HEK293 (cell line): ENCODE measurements at regions not wholly inside any gene's neighbourhood (a gene's known extent, or its start where the extent isn't known, plus 50 kb on each side); places are given as distances from the start of the nearest gene placed in this dataset.

ENCODE experiments used
- CTCF ChIA-PET: fragments of 350-600 bp; formaldehyde crosslinking; extraction: SDS; loops from one replicate; lab custom pipeline; 2021; ENCODE audit warnings: antibody characterized with exemption; lab: Yijun Ruan, JAX
- POLR2A ChIA-PET: fragments of 300-600 bp; formaldehyde crosslinking; extraction: SDS; loops from one replicate; lab custom pipeline; 2020; ENCODE audit warnings: antibody characterized with exemption, inconsistent platforms; lab: Yijun Ruan, JAX
- H3K27ac ChIP-seq: fragments of 200-500 bp; sonication (Bioruptor generic); 2 replicates; pipeline ENCODE4 v1.5.1; 2014; ENCODE audit warnings: low read depth, low read length, control low read depth, inconsistent platforms; ENCODE audit errors: extremely low read depth
- H3K36me3 ChIP-seq, 2 experiments: fragments of 200-500 bp in 1 of 2; sonication (Bioruptor generic) in 1 of 2; 1 replicate in 1 of 2; 2 replicates in 1 of 2; pipeline ENCODE4 v1.5.1; 2014 to 2017; ENCODE audit warnings: inconsistent platforms in 2 of 2, low read length in 2 of 2; ENCODE audit not compliant: control insufficient read depth in 2 of 2, insufficient read depth in 1 of 2
- H3K4me1 ChIP-seq: fragments of 200-500 bp; sonication (Bioruptor generic); 2 replicates; pipeline ENCODE4 v1.5.1; 2014; ENCODE audit warnings: mild to moderate bottlenecking, low read length, inconsistent platforms; ENCODE audit not compliant: control insufficient read depth, insufficient read depth
- H3K4me3 ChIP-seq: 2 replicates; pipeline ENCODE4 v1.5.1; 2011; ENCODE audit warnings: low read depth, mild to moderate bottlenecking, control low read depth, low read length, moderate library complexity
- H3K9me3 ChIP-seq: fragments of 200-500 bp; sonication (Bioruptor generic); 2 replicates; pipeline ENCODE4 v1.5.1; 2014; ENCODE audit warnings: low read depth, low read length, inconsistent platforms; ENCODE audit not compliant: control insufficient read depth, insufficient read depth
- ELK4 ChIP-seq: IDR thresholded peaks from 2 replicates; pipeline ENCODE4 v1.6.1; 2011; ENCODE audit warnings: mild to moderate bottlenecking, low read depth, low read length, borderline replicate concordance
- GLI4 ChIP-seq: fragments of 450-650 bp; formaldehyde crosslinking; IDR thresholded peaks from 2 replicates; pipeline ENCODE4 v1.5.1; 2016; ENCODE audit warnings: missing biosample characterization, missing genetic modification characterization
- GLIS1 ChIP-seq: fragments of 450-650 bp; formaldehyde crosslinking; IDR thresholded peaks from 2 replicates; pipeline ENCODE4 v1.5.1; 2016; ENCODE audit warnings: missing biosample characterization, missing genetic modification characterization
- GLIS2 ChIP-seq: fragments of 450-650 bp; formaldehyde crosslinking; IDR thresholded peaks from 2 replicates; pipeline ENCODE4 v1.5.1; 2016; ENCODE audit warnings: missing biosample characterization, missing genetic modification characterization
- HIC1 ChIP-seq: fragments of 450-650 bp; formaldehyde crosslinking; IDR thresholded peaks from 2 replicates; pipeline ENCODE4 v1.5.1; 2016; ENCODE audit warnings: missing biosample characterization, missing genetic modification characterization
- KLF17 ChIP-seq: fragments of 450-650 bp; formaldehyde crosslinking; IDR thresholded peaks from 2 replicates; pipeline ENCODE4 v1.5.1; 2016; ENCODE audit warnings: missing biosample characterization, missing genetic modification characterization
- ZBTB21 ChIP-seq: fragments of 450-650 bp; formaldehyde crosslinking; IDR thresholded peaks from 2 replicates; pipeline ENCODE4 v1.5.1; 2017; ENCODE audit warnings: missing biosample characterization, missing genetic modification characterization
- ZFP3 ChIP-seq: fragments of 450-650 bp; formaldehyde crosslinking; IDR thresholded peaks from 2 replicates; pipeline ENCODE4 v1.5.1; 2016; ENCODE audit warnings: low read depth, missing biosample characterization, missing genetic modification characterization
- ZIC2 ChIP-seq: fragments of 450-650 bp; formaldehyde crosslinking; IDR thresholded peaks from 2 replicates; pipeline ENCODE4 v1.5.1; 2016; ENCODE audit warnings: missing biosample characterization, missing genetic modification characterization
- ZNF146 ChIP-seq: fragments of 450-650 bp; formaldehyde crosslinking; IDR thresholded peaks from 2 replicates; pipeline ENCODE4 v1.5.1; 2016; ENCODE audit warnings: missing biosample characterization, missing genetic modification characterization
- ZNF155 ChIP-seq: fragments of 450-650 bp; formaldehyde crosslinking; IDR thresholded peaks from 2 replicates; pipeline ENCODE4 v1.5.1; 2016; ENCODE audit warnings: missing biosample characterization, missing genetic modification characterization
- ZNF274 ChIP-seq, 2 experiments: fragments of 200-500 bp in 1 of 2; fragments of 450-650 bp in 1 of 2; sonication (Bioruptor generic) in 1 of 2; formaldehyde crosslinking in 1 of 2; IDR thresholded peaks; 2 replicates each; pipeline versions ENCODE4 v1.5.1 to v1.6.1; 2014 to 2016; ENCODE audit warnings: borderline replicate concordance in 1 of 2, inconsistent platforms in 1 of 2, low read length in 1 of 2, missing biosample characterization in 1 of 2, missing genetic modification characterization in 1 of 2
- ZNF292 ChIP-seq: fragments of 450-650 bp; formaldehyde crosslinking; IDR thresholded peaks from 2 replicates; pipeline ENCODE4 v1.5.1; 2016; ENCODE audit warnings: low read depth, missing biosample characterization, missing genetic modification characterization, borderline replicate concordance
- ZNF449 ChIP-seq: fragments of 450-650 bp; formaldehyde crosslinking; IDR thresholded peaks from 2 replicates; pipeline ENCODE4 v1.5.1; 2017; ENCODE audit warnings: missing biosample characterization, mild to moderate bottlenecking, missing genetic modification characterization, moderate library complexity
- ZNF560 ChIP-seq: fragments of 450-650 bp; formaldehyde crosslinking; IDR thresholded peaks from 2 replicates; pipeline ENCODE4 v1.5.1; 2017; ENCODE audit warnings: missing biosample characterization, missing genetic modification characterization, borderline replicate concordance
- ZNF571 ChIP-seq: fragments of 450-650 bp; formaldehyde crosslinking; IDR thresholded peaks from 2 replicates; pipeline ENCODE4 v1.5.0; 2017; ENCODE audit warnings: missing biosample characterization, missing genetic modification characterization
- ZNF623 ChIP-seq: fragments of 450-650 bp; formaldehyde crosslinking; IDR thresholded peaks from 2 replicates; pipeline ENCODE4 v1.5.1; 2016; ENCODE audit warnings: missing biosample characterization, missing genetic modification characterization
- ZNF629 ChIP-seq: fragments of 450-650 bp; formaldehyde crosslinking; IDR thresholded peaks from 2 replicates; pipeline ENCODE4 v1.5.1; 2017; ENCODE audit warnings: missing biosample characterization, missing genetic modification characterization
- ZNF654 ChIP-seq: fragments of 450-650 bp; formaldehyde crosslinking; IDR thresholded peaks from 2 replicates; pipeline ENCODE4 v1.5.1; 2016; ENCODE audit warnings: low read depth, missing biosample characterization, missing genetic modification characterization
- ZNF677 ChIP-seq: fragments of 450-650 bp; IDR thresholded peaks from 2 replicates; pipeline ENCODE4 v1.5.0; 2018; ENCODE audit warnings: missing biosample characterization, mild to moderate bottlenecking, missing genetic modification characterization, moderate library complexity
- ZNF701 ChIP-seq: fragments of 450-650 bp; formaldehyde crosslinking; IDR thresholded peaks from 2 replicates; pipeline ENCODE4 v1.5.1; 2016; ENCODE audit warnings: missing biosample characterization, missing genetic modification characterization
- ZNF747 ChIP-seq: fragments of 450-650 bp; formaldehyde crosslinking; IDR thresholded peaks from 2 replicates; pipeline ENCODE4 v1.5.1; 2016; ENCODE audit warnings: missing biosample characterization, missing genetic modification characterization
- ZNF76 ChIP-seq: fragments of 450-650 bp; formaldehyde crosslinking; IDR thresholded peaks from 2 replicates; pipeline ENCODE4; 2016; ENCODE audit warnings: low read depth, missing biosample characterization, missing genetic modification characterization, borderline replicate concordance
- ZSCAN30 ChIP-seq: fragments of 450-650 bp; IDR thresholded peaks from 2 replicates; pipeline ENCODE4 v1.5.1; 2018; ENCODE audit warnings: missing biosample characterization, mild to moderate bottlenecking, missing genetic modification characterization, moderate library complexity
- ZXDB ChIP-seq: fragments of 450-650 bp; formaldehyde crosslinking; IDR thresholded peaks from 2 replicates; pipeline ENCODE4 v1.5.1; 2016; ENCODE audit warnings: missing biosample characterization, missing genetic modification characterization

GRCh38 chr3:99373846-99374210 is 264.6 kb upstream of the COL8A1 start:
- TF ChIP-seq ZNF571 (tag by site-specific recombination): no peak
- TF ChIP-seq ZNF629 (tag by site-specific recombination): no peak
- no peak for TF ChIP-seq ZNF747 (tag by site-specific recombination)
- TF ChIP-seq GLI4: no peak
- no peak for TF ChIP-seq GLIS1 (tag by site-specific recombination)
- no peak for TF ChIP-seq ZNF560 (tag by site-specific recombination)
- no peak for TF ChIP-seq ZNF292 (tag by site-specific recombination)
- TF ChIP-seq ZNF146 (tag by site-specific recombination): no peak
- no peak for TF ChIP-seq ZNF449 (tag by site-specific recombination)
- TF ChIP-seq ZNF623 (tag by site-specific recombination): no peak
- TF ChIP-seq ZBTB21 (tag by site-specific recombination): no peak
- TF ChIP-seq GLIS2: no peak
- TF ChIP-seq HIC1 (tag by site-specific recombination): no peak
- TF ChIP-seq, all 188 proteins: peak for 0
- no peak overlapping the region for H3K27ac ChIP-seq
- no peaks in the 10 kb centered on the region for H3K9me3 ChIP-seq
- CTCF ChIA-PET: interaction anchor here (0.6 kb wide), 1 partner anchor 1282 kb away, joined by 3 read pairs; no protein-coding TSS in a partner anchor
- H3K36me3 ChIP-seq: no peaks in the 10 kb centered on the region
- H3K4me1 ChIP-seq: no peaks in the 10 kb centered on the region
- POLR2A ChIA-PET: no interaction called here
- no peak overlapping the region for H3K4me3 ChIP-seq

- CTCF ChIA-PET: interaction anchor here (0.6 kb wide), 1 partner anchor 1282 kb away, joined by 3 read pairs; no protein-coding TSS in a partner anchor
Observed at GRCh38 chr3:99373088-99373845, 265.1 kb upstream of the COL8A1 start.

More at GRCh38 chr3:99373088-99373845, 265.1 kb upstream of the COL8A1 start:
- no peak for TF ChIP-seq ZNF701 (tag by site-specific recombination)
- TF ChIP-seq ZNF76 (tag by site-specific recombination): no peak
- no peak for TF ChIP-seq ZNF274 (IDR thresholded peaks at IDR 0.05; ENCODE audit: low read length)
- TF ChIP-seq ZNF274 (tag by site-specific recombination; IDR thresholded peaks at IDR 0.05; ENCODE audit: borderline replicate concordance): no peak
- no peak for TF ChIP-seq ZNF654 (tag by site-specific recombination)
- no peak for TF ChIP-seq ZXDB (tag by site-specific recombination)
- TF ChIP-seq ZNF155 (tag by site-specific recombination): no peak
- no peak for TF ChIP-seq GLI4
- no peak for TF ChIP-seq ZSCAN30 (tag by site-specific recombination)
- no peak for TF ChIP-seq ZNF677
- no peak for TF ChIP-seq KLF17
- no peak for TF ChIP-seq ZFP3
- no peak for TF ChIP-seq ELK4
- TF ChIP-seq ZIC2 (tag by site-specific recombination): no peak
- H3K27ac ChIP-seq: no peak overlapping the region
- H3K4me1 ChIP-seq: no peaks in the 10 kb centered on the region
- H3K9me3 ChIP-seq: no peaks in the 10 kb centered on the region
- no peaks in the 10 kb centered on the region for H3K36me3 ChIP-seq
- POLR2A ChIA-PET: no interaction called here
- H3K4me3 ChIP-seq: no peak overlapping the region
